Caco-2 (cell line): ENCODE measurements at regions not wholly inside any gene's neighbourhood (a gene's known extent, or its start where the extent isn't known, plus 50 kb on each side); places are given as distances from the start of the nearest gene placed in this dataset.

Experiments
- BruUV-seq: library from RNA; stranded (reverse); fragments of 400-500 nt; replicated peaks from 2 replicates; lab custom pipeline; 2021; lab: Mats Ljungman, UMichigan
- CTCF ChIA-PET: fragments of 300-600 bp; sonication (Branson Sonifier 250); formaldehyde crosslinking; loops from one replicate; lab custom pipeline; 2022; ENCODE audit warnings: antibody characterized with exemption; lab: Charles Lee
- POLR2A ChIA-PET: fragments of 300-600 bp; sonication (Branson Sonifier 250); formaldehyde crosslinking; loops from one replicate; lab custom pipeline; 2022; ENCODE audit warnings: antibody characterized with exemption; lab: Charles Lee
- DNase-seq, 2 experiments: peaks; one replicate each; pipeline versions ENCODE4 v3.0.0 to v3.0.0-alpha.2; 2020 to 2022
- H3K27me3 ChIP-seq: replicated peaks from 2 replicates; pipeline ENCODE4 v1.6.0; 2011; ENCODE audit warnings: low read length; ENCODE audit not compliant: control insufficient read depth, insufficient read depth
- H3K36me3 ChIP-seq: 2 replicates; pipeline ENCODE4 v1.5.1; 2011; ENCODE audit warnings: low read length; ENCODE audit not compliant: control insufficient read depth, insufficient read depth
- H3K4me1 ChIP-seq: fragments of 250-450 bp; sonication (Bioruptor Pico); 2 replicates; pipeline ENCODE4 v1.5.1; 2020; ENCODE audit warnings: mild to moderate bottlenecking
- H3K4me3 ChIP-seq: 2 replicates; pipeline ENCODE4 v1.5.1; 2011; ENCODE audit warnings: low read depth, mild to moderate bottlenecking, control low read depth, low read length
- H3K9me3 ChIP-seq: fragments of 250-450 bp; sonication (Bioruptor Pico); 2 replicates; pipeline ENCODE4 v1.5.1; 2020; ENCODE audit warnings: mild to moderate bottlenecking, moderate library complexity
- H3K27ac Mint-ChIP-seq: one replicate; pipeline ENCODE4 v1.8.0; 2022; ENCODE audit warnings: mixed read lengths; ENCODE audit not compliant: unreplicated experiment
- H3K27me3 Mint-ChIP-seq: one replicate; pipeline ENCODE4 v1.8.0; 2022; ENCODE audit warnings: mixed read lengths; ENCODE audit not compliant: insufficient read depth, unreplicated experiment
- H3K36me3 Mint-ChIP-seq: one replicate; pipeline ENCODE4 v1.8.0; 2022; ENCODE audit warnings: mild to moderate bottlenecking, mixed read lengths; ENCODE audit not compliant: insufficient read depth, unreplicated experiment
- H3K4me1 Mint-ChIP-seq: one replicate; pipeline ENCODE4 v1.8.0; 2022; ENCODE audit warnings: low read depth, mixed read lengths; ENCODE audit not compliant: unreplicated experiment
- H3K4me3 Mint-ChIP-seq: one replicate; pipeline ENCODE4 v1.8.0; 2022; ENCODE audit warnings: mild to moderate bottlenecking, moderate library complexity, mixed read lengths; ENCODE audit not compliant: unreplicated experiment
- H3K9me3 Mint-ChIP-seq: one replicate; pipeline ENCODE4 v1.8.0; 2022; ENCODE audit warnings: mixed read lengths; ENCODE audit not compliant: unreplicated experiment
- intact Hi-C: fragments of 100-400 bp; cut with micrococcal nuclease; formaldehyde crosslinking; loops from one replicate; pipeline ENCODE4 v1.10.0; 2022; ENCODE audit not compliant: unreplicated experiment
- TF ChIP-seq, protein P1 (sequence below), 2 experiments: fragments of 200-600 bp in 1 of 2; IDR thresholded peaks; 1 replicate in 1 of 2; 2 replicates in 1 of 2; pipeline versions ENCODE4 v1.5.1 to v1.8.0; 2011 to 2022; ENCODE audit warnings: antibody characterized with exemption in 1 of 2, control low read depth in 1 of 2, inconsistent platforms in 1 of 2, low read depth in 1 of 2, low read length in 1 of 2, mild to moderate bottlenecking in 1 of 2, moderate library complexity in 1 of 2; ENCODE audit not compliant: insufficient read depth in 1 of 2, severe bottlenecking in 1 of 2, unreplicated experiment in 1 of 2

GRCh38 chr10:130424418-130424817 lies 288.2 kb downstream of the GLRX3 start:
- Histone ChIP-seq H3K36me3 (no peaks in the 10 kb centered on the region), H3K9me3 (no peaks in the 10 kb centered on the region), H3K4me3 (no peak overlapping the region), H3K27me3 (no peaks in the 10 kb centered on the region), H3K4me1 (no peaks in the 10 kb centered on the region)
- Mint-ChIP-seq H3K36me3 (peaks cover 5% of the 10 kb centered on the region), H3K4me3 (no peak overlapping the region), H3K4me1 (no peaks in the 10 kb centered on the region), H3K27me3 (no peaks in the 10 kb centered on the region), H3K27ac (no peak overlapping the region), H3K9me3 (peaks cover 8% of the 10 kb centered on the region)
- ChIA-PET CTCF (no interaction called here), POLR2A (no interaction called here)
- no TSS peak for BruUV-seq
- TF ChIP-seq, protein P1, sequence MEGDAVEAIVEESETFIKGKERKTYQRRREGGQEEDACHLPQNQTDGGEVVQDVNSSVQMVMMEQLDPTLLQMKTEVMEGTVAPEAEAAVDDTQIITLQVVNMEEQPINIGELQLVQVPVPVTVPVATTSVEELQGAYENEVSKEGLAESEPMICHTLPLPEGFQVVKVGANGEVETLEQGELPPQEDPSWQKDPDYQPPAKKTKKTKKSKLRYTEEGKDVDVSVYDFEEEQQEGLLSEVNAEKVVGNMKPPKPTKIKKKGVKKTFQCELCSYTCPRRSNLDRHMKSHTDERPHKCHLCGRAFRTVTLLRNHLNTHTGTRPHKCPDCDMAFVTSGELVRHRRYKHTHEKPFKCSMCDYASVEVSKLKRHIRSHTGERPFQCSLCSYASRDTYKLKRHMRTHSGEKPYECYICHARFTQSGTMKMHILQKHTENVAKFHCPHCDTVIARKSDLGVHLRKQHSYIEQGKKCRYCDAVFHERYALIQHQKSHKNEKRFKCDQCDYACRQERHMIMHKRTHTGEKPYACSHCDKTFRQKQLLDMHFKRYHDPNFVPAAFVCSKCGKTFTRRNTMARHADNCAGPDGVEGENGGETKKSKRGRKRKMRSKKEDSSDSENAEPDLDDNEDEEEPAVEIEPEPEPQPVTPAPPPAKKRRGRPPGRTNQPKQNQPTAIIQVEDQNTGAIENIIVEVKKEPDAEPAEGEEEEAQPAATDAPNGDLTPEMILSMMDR (IDR thresholded peaks at IDR 0.05; ENCODE audit: insufficient read depth in 1 of 2, low read depth in 1 of 2, low read length in 1 of 2, severe bottlenecking in 1 of 2, unreplicated experiment in 1 of 2) = no peak
- no peak for DNase-seq
- intact Hi-C loops = no loop called here

GRCh38 chr10:130425169-130425568 lies 289.0 kb downstream of the GLRX3 start:
- no peak for DNase-seq
- no TSS peak for BruUV-seq

DNA sequence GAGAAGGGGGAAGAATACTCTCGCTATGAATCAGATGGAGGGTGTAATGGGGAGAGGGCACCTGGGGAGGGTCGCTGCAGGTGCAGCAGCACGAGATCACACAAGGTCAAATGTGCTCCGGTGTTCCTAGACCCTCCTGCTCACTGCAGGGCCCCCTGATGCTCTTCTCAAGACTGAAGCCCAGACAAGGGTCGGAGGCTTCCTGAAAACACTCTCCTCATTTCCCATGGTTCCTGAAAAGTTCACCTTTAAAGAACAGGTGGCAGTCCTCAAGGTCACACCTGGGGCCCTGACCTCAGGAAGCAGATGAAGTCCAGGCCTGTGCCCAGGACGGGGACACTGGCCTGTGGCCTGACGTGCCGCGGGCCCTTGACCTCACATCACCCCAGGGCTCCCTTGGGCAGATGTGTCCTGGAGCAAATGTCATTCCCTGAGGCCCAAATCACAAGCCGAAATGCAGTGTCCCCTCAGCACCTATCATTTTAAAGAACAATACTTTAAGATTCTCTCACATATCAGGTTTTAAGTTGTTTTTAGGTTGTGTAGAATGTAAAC lies 289.8 kb downstream of the GLRX3 start:
- no peak for DNase-seq
- Mint-ChIP-seq H3K4me3 (no peak overlapping the region), H3K4me1 (no peaks in the 10 kb centered on the region), H3K9me3 (peaks cover 12% of the 10 kb centered on the region), H3K27me3 (no peaks in the 10 kb centered on the region), H3K27ac (no peak overlapping the region), H3K36me3 (peaks cover 5% of the 10 kb centered on the region)
- Histone ChIP-seq H3K36me3 (no peaks in the 10 kb centered on the region), H3K27me3 (no peaks in the 10 kb centered on the region), H3K4me3 (no peak overlapping the region), H3K9me3 (no peaks in the 10 kb centered on the region), H3K4me1 (no peaks in the 10 kb centered on the region)
- POLR2A ChIA-PET = no interaction called here
- CTCF ChIA-PET = no interaction called here
- intact Hi-C loops = no loop called here
- no TSS peak for BruUV-seq
- TF ChIP-seq, protein P1 (IDR thresholded peaks at IDR 0.05; ENCODE audit: insufficient read depth in 1 of 2, low read depth in 1 of 2, low read length in 1 of 2, severe bottlenecking in 1 of 2, unreplicated experiment in 1 of 2) = no peak

More at GRCh38 chr10:130425169-130425568, 289.0 kb downstream of the GLRX3 start:
- CTCF ChIA-PET = no interaction called here
- Mint-ChIP-seq H3K4me1 (no peaks in the 10 kb centered on the region), H3K36me3 (peaks cover 5% of the 10 kb centered on the region), H3K27me3 (no peaks in the 10 kb centered on the region), H3K27ac (no peak overlapping the region), H3K9me3 (peaks cover 8% of the 10 kb centered on the region), H3K4me3 (no peak overlapping the region)
- H3K4me3 ChIP-seq = no peak overlapping the region
- H3K4me1 ChIP-seq = no peaks in the 10 kb centered on the region
- no peaks in the 10 kb centered on the region for H3K27me3 ChIP-seq
- intact Hi-C loops = no loop called here
- TF ChIP-seq, protein P1 (IDR thresholded peaks at IDR 0.05; ENCODE audit: insufficient read depth in 1 of 2, low read depth in 1 of 2, low read length in 1 of 2, severe bottlenecking in 1 of 2, unreplicated experiment in 1 of 2) = no peak
- H3K9me3 ChIP-seq = no peaks in the 10 kb centered on the region
- no peaks in the 10 kb centered on the region for H3K36me3 ChIP-seq
- POLR2A ChIA-PET = no interaction called here
